ENCODE measurements at regions not wholly inside any gene's neighbourhood (a gene's known extent, or its start where the extent isn't known, plus 50 kb on each side); places are given as distances from the start of the nearest gene placed in this dataset.
"Not testable (repeated sequence)": the region's sequence is repeated elsewhere in the genome, so short reads cannot be mapped to it uniquely, and the experiment has no call there.

DNA sequence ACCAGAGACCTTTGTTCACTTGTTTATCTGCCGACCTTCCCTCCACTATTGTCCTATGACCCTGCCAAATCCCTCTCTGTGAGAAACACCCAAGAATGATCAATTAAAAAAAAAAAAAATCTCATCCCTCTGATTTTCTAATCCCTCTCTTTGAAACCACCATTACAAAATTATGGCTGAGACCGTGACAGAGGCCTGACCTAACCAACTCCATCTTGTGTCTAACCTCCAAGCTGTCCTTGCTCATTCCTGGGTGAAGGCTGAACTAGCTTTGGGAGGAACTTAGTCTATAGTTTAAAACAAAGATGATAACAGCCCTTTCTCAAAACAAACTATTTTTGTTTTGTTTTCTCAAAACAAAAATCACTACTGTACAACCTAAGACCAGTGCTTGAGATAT, 474.5 kb downstream of the TMEM114 start:
- H3K36me3 ChIP-seq (replicated peaks; ENCODE audit: insufficient read depth, low read depth), result no peaks in the 10 kb centered on the region
- 58% methylated on average over 2 of the region's 2 CpGs for WGBS (ENCODE audit: low lambda C conversion rate, missing lambda C conversion rate)

DNA sequence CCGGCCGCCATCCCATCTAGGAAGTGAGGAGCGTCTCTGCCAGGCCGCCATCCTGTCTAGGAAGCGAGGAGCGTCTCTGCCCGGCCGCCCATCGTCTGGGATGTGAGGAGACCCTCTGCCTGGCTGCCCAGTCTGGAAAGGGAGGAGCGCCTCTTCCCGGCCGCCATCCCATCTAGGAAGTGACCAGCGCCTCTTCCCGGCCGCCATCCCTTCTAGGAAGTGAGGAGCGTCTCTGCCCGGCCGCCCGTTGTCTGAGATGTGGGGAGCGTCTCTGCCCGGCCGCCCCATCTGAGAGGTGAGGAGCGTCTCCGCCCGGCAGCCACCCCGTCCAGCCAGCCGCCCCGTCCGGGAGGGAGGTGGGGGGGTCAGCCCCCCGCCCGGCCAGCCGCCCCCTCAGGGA, 475.4 kb downstream of the TMEM114 start:
- not testable (repeated sequence) for H3K36me3 ChIP-seq (replicated peaks; ENCODE audit: insufficient read depth, low read depth); H3K9me2 ChIP-seq (replicated peaks; ENCODE audit: insufficient read depth); H3K4me2 ChIP-seq; H3K4me1 ChIP-seq (ENCODE audit: insufficient read depth); H4K20me1 ChIP-seq (ENCODE audit: insufficient read depth, poor library complexity, severe bottlenecking); H3K27me3 ChIP-seq; H3K79me2 ChIP-seq; DNase-seq (ENCODE audit: low spot score); H2AFZ ChIP-seq; H3K9me3 ChIP-seq (ENCODE audit: low read depth); H3K4me3 ChIP-seq; H3K27ac ChIP-seq
- WGBS (ENCODE audit: low lambda C conversion rate, missing lambda C conversion rate), result 94% methylated on average over 7 of the region's 32 CpGs

More for the DNA sequence above, 474.5 kb downstream of the TMEM114 start:
- Histone ChIP-seq H3K4me3 (no peak overlapping the region), H2AFZ (no peak overlapping the region), H3K27me3 (no peaks in the 10 kb centered on the region), H3K9me3 (ENCODE audit: low read depth) (no peaks in the 10 kb centered on the region), H3K4me2 (no peak overlapping the region), H4K20me1 (ENCODE audit: insufficient read depth, poor library complexity, severe bottlenecking) (no peaks in the 10 kb centered on the region), H3K79me2 (no peaks in the 10 kb centered on the region), H3K4me1 (ENCODE audit: insufficient read depth) (no peaks in the 10 kb centered on the region), H3K27ac (no peak overlapping the region), H3K9me2 (replicated peaks; ENCODE audit: insufficient read depth) (no peaks in the 10 kb centered on the region)
- TF ChIP-seq, protein P1, sequence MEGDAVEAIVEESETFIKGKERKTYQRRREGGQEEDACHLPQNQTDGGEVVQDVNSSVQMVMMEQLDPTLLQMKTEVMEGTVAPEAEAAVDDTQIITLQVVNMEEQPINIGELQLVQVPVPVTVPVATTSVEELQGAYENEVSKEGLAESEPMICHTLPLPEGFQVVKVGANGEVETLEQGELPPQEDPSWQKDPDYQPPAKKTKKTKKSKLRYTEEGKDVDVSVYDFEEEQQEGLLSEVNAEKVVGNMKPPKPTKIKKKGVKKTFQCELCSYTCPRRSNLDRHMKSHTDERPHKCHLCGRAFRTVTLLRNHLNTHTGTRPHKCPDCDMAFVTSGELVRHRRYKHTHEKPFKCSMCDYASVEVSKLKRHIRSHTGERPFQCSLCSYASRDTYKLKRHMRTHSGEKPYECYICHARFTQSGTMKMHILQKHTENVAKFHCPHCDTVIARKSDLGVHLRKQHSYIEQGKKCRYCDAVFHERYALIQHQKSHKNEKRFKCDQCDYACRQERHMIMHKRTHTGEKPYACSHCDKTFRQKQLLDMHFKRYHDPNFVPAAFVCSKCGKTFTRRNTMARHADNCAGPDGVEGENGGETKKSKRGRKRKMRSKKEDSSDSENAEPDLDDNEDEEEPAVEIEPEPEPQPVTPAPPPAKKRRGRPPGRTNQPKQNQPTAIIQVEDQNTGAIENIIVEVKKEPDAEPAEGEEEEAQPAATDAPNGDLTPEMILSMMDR (IDR thresholded peaks at IDR 0.05; ENCODE audit: poor library complexity), result no peak
- TF ChIP-seq EZH2 (IDR thresholded peaks at IDR 0.05; ENCODE audit: borderline replicate concordance) (no peak), EZH2phosphoT487 (IDR thresholded peaks at IDR 0.05; ENCODE audit: low read depth, severe bottlenecking, unreplicated experiment) (no peak)
- DNase-seq (ENCODE audit: low spot score), result no peak

DNA sequence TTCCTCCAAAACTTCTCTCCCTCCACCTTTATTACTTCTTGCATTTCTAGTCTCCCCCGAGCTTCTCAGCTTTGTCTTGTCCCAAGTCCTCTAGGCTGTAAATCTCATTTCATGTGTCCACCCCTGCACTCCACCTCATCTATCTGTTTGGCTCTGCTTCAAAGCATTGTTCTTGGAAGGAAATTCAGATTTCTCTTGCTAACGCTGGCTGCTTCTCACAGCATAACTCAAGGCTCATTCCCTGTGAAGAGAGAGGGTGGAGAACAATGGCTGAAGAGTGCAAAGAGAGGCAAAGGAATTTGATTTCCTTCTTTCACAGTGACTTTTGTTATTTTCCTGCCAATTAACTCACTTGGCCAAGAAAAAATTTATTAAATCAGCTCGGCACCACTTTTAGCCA, 476.5 kb downstream of the TMEM114 start:
- no peak overlapping the region for H3K4me3 ChIP-seq
- H2AFZ ChIP-seq, result no peak overlapping the region
- no peaks in the 10 kb centered on the region for H3K9me2 ChIP-seq (replicated peaks; ENCODE audit: insufficient read depth)
- no peak for TF ChIP-seq EZH2phosphoT487 (IDR thresholded peaks at IDR 0.05; ENCODE audit: low read depth, severe bottlenecking, unreplicated experiment)
- TF ChIP-seq EZH2 (IDR thresholded peaks at IDR 0.05; ENCODE audit: borderline replicate concordance), result no peak
- TF ChIP-seq, protein P1 (IDR thresholded peaks at IDR 0.05; ENCODE audit: poor library complexity), result no peak
- H3K9me3 ChIP-seq (ENCODE audit: low read depth), result no peaks in the 10 kb centered on the region
- WGBS (ENCODE audit: low lambda C conversion rate, missing lambda C conversion rate), result 87% methylated on average over 3 of the region's 3 CpGs
- no peak overlapping the region for H3K27ac ChIP-seq
- DNase-seq (ENCODE audit: low spot score), result no peak
- no peaks in the 10 kb centered on the region for H3K36me3 ChIP-seq (replicated peaks; ENCODE audit: insufficient read depth, low read depth)
- no peak overlapping the region for H3K4me2 ChIP-seq
- H4K20me1 ChIP-seq (ENCODE audit: insufficient read depth, poor library complexity, severe bottlenecking), result no peaks in the 10 kb centered on the region
- H3K4me1 ChIP-seq (ENCODE audit: insufficient read depth), result no peaks in the 10 kb centered on the region
- no peaks in the 10 kb centered on the region for H3K27me3 ChIP-seq
- no peaks in the 10 kb centered on the region for H3K79me2 ChIP-seq

DNA sequence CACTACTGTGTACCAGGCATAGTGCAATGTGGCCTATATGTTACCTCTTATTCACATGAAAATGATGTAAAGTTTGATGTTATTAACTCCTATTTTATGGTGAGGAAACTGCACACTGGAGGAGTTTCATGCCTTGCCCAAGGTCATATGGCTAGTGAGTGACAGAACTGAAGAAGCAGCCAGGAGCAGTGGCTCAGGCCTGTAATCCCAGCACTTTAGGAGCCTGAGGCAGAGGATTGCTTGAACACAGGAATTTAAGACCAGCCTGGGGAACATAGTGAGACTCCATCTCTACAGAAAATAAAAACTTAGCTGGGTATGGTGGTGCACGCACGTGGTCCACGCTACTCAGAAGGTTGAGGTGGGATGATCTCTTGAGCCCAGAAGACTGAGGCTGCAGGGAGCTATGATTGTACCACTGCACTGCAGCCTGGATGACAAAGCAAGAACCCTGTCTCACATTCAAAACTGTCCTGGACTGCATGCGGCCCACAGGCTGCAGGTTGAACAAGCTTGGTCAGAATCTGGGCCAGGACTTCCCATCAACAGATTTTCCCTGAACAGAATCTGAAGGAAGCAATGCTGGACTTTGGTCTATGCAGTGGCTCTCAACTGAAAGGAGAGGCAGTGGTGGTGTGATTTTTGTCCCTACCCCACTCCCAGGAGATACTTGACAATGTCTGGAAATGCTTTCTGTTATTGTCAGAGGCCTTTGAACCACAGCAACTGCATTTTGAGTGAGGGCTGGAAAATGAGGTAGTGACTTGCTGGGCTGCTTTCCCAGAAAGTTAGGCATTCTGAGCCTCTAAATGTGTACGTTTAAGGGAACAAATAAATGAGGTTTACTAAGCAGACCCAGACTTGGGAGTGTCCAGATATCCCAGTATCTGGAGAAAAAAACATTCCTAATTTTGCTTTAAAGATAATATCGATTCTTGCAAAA, 479.5 kb downstream of the TMEM114 start:
- H3K9me2 ChIP-seq (replicated peaks; ENCODE audit: insufficient read depth), result no peaks in the 10 kb centered on the region
- 87% methylated on average over 6 of the region's 6 CpGs for WGBS (ENCODE audit: low lambda C conversion rate, missing lambda C conversion rate)
- no peaks in the 10 kb centered on the region for H4K20me1 ChIP-seq (ENCODE audit: insufficient read depth, poor library complexity, severe bottlenecking)
- DNase-seq (ENCODE audit: low spot score), result no peak
- H3K4me3 ChIP-seq, result no peak overlapping the region
- no peak overlapping the region for H2AFZ ChIP-seq
- H3K36me3 ChIP-seq (replicated peaks; ENCODE audit: insufficient read depth, low read depth), result no peaks in the 10 kb centered on the region
- no peak overlapping the region for H3K4me2 ChIP-seq
- no peaks in the 10 kb centered on the region for H3K27me3 ChIP-seq
- no peaks in the 10 kb centered on the region for H3K4me1 ChIP-seq (ENCODE audit: insufficient read depth)
- H3K9me3 ChIP-seq (ENCODE audit: low read depth), result no peaks in the 10 kb centered on the region
- no peak overlapping the region for H3K27ac ChIP-seq
- TF ChIP-seq, protein P1 (IDR thresholded peaks at IDR 0.05; ENCODE audit: poor library complexity), result no peak
- TF ChIP-seq EZH2phosphoT487 (IDR thresholded peaks at IDR 0.05; ENCODE audit: low read depth, severe bottlenecking, unreplicated experiment) (no peak), EZH2 (IDR thresholded peaks at IDR 0.05; ENCODE audit: borderline replicate concordance) (no peak)
- H3K79me2 ChIP-seq, result no peaks in the 10 kb centered on the region
